Mesodermal cell (in vitro differentiated cells): ENCODE measurements at regions not wholly inside any gene's neighbourhood (a gene's known extent, or its start where the extent isn't known, plus 50 kb on each side); places are given as distances from the start of the nearest gene placed in this dataset.

ENCODE experiments used
- H3K27ac ChIP-seq: 2 replicates; pipeline ENCODE4 v1.7.0; 2013; ENCODE audit warnings: mild to moderate bottlenecking, low read depth, low read length, moderate library complexity; ENCODE audit not compliant: severe bottlenecking
- H3K36me3 ChIP-seq: 2 replicates; pipeline ENCODE4 v1.7.1; 2013; ENCODE audit warnings: mild to moderate bottlenecking, low read length, moderate library complexity; ENCODE audit not compliant: control insufficient read depth, insufficient read depth
- H3K4me1 ChIP-seq: one replicate; pipeline ENCODE4 v1.7.1; 2013; ENCODE audit warnings: mild to moderate bottlenecking, low read length; ENCODE audit not compliant: insufficient read depth, control insufficient read depth, poor library complexity, severe bottlenecking
- H3K4me3 ChIP-seq: 2 replicates; pipeline ENCODE4 v1.7.0; 2013; ENCODE audit warnings: low read length, control low read depth, mild to moderate bottlenecking; ENCODE audit not compliant: insufficient read depth, poor library complexity, severe bottlenecking; ENCODE audit errors: extremely low read depth
- H3K9me3 ChIP-seq: 2 replicates; pipeline ENCODE4 v1.7.1; 2013; ENCODE audit warnings: mild to moderate bottlenecking, low read length, moderate library complexity; ENCODE audit not compliant: control insufficient read depth
- WGBS, 2 experiments: methylation state at CpG; one replicate each; pipeline ENCODE4 v1.1.5; 2013; ENCODE audit warnings: missing lambda C conversion rate in 2 of 2; ENCODE audit not compliant: insufficient coverage in 2 of 2; 5-methylcytosine and 5-hydroxymethylcytosine counted together

DNA sequence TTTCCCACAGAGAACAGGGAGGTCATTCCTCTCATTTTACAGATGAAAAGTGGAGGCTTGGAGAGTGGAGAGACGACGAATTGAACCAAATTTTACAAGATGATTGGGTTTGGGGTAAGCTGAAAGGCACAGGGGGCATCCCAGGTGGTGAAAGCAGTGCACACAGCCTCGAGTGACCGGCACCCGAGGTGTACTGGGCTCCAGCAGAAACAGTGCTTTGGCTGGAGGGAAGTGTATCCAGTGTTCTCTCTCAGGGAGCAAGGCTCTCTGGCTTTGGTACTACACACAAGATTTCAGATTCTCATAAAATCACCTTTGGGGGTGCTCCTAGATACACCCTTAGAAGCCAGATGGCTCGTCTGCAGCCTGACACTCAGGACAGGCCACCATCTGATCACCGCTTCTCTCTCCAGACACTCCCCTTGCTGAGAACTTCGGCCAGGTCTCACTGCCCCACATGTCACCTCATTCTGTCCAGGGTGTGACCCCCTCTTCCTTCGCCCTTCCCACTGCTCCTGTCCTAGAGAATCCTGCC, 339.6 kb downstream of the CYRIA start:
- no peaks in the 10 kb centered on the region for H3K9me3 ChIP-seq
- H3K27ac ChIP-seq: no peak overlapping the region
- no peaks in the 10 kb centered on the region for H3K36me3 ChIP-seq
- H3K4me3 ChIP-seq: no peak overlapping the region
- WGBS, 2 experiments: 86% methylated on average over 8 to 9 of the region's 9 CpGs
- H3K4me1 ChIP-seq: peaks cover 24% of the 10 kb centered on the region

- no peak overlapping the region for H3K4me3 ChIP-seq
- 87 to 91% methylated on average over 11 to 13 of the region's 14 CpGs for WGBS, 2 experiments
- peaks cover 20% of the 10 kb centered on the region for H3K4me1 ChIP-seq
Measured at GRCh38 chr2:16325016-16325975, 340.3 kb downstream of the CYRIA start.

GRCh38 chr2:16324544-16324937, 341.1 kb downstream of the CYRIA start:
- H3K4me1 ChIP-seq: peaks cover 18% of the 10 kb centered on the region
- no peaks in the 10 kb centered on the region for H3K9me3 ChIP-seq
- no peaks in the 10 kb centered on the region for H3K36me3 ChIP-seq
- H3K27ac ChIP-seq: no peak overlapping the region
- H3K4me3 ChIP-seq: no peak overlapping the region

More at GRCh38 chr2:16325016-16325975, 340.3 kb downstream of the CYRIA start:
- no peaks in the 10 kb centered on the region for H3K9me3 ChIP-seq
- H3K36me3 ChIP-seq: no peaks in the 10 kb centered on the region
- no peak overlapping the region for H3K27ac ChIP-seq

- no peak overlapping the region for H3K27ac ChIP-seq
- no peak overlapping the region for H3K4me3 ChIP-seq
- H3K4me1 ChIP-seq: peaks cover 21% of the 10 kb centered on the region
- H3K36me3 ChIP-seq: no peaks in the 10 kb centered on the region
- 88 to 89% methylated on average over 4 to 6 of the region's 9 CpGs for WGBS, 2 experiments
- no peaks in the 10 kb centered on the region for H3K9me3 ChIP-seq
Measured at GRCh38 chr2:16323551-16324543, 341.8 kb downstream of the CYRIA start.

GRCh38 chr2:16323126-16323520, 342.5 kb downstream of the CYRIA start:
- Histone ChIP-seq H3K27ac (no peak overlapping the region), H3K4me1 (peaks cover 28% of the 10 kb centered on the region), H3K9me3 (no peaks in the 10 kb centered on the region), H3K4me3 (no peak overlapping the region), H3K36me3 (no peaks in the 10 kb centered on the region)
- 85% methylated on average over 3 of the region's 4 CpGs; no CpG with 5 or more reads in 1 of the 2 experiments for WGBS, 2 experiments

DNA sequence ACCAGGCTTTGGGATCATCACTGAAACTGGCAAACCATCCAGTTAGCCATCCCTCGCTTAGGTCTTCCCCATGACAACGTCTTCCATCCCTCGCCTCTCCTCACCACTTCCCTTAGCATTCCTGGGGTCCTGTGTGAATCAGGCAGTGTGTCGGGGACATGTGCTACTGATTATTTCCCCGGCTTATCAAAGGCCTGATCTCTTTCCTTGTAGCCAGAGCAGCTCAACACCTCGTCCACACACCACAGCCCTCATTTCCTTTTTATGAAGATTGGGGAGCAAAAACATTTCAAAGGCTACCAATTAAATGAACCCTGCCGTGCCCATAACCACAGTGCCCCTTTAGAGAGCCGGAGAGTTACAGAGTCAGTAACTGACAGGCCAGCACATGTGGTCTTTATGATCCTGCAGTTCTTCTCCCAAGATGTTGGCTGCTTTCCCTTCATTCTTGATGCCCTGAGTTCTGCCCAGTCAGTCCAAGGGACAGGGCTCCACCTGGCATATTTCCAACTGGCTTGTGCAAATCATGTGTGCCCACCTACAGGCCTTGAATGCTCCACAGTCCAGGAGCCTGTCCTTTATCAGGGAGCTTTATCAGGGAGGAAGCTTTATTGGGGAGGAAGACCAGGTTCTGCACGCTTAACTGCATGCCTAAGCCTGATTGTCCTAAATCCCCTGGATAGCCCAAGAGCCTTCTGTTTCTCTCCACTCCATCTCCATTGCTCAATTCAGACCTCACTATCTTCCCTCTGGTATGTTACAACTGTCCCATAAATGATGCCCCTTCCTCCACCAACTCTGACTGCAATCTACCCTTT, 343.1 kb downstream of the CYRIA start:
- no peak overlapping the region for H3K4me3 ChIP-seq
- H3K36me3 ChIP-seq: no peaks in the 10 kb centered on the region
- WGBS, 2 experiments: 85 to 87% methylated on average over 8 of the region's 9 CpGs
- H3K27ac ChIP-seq: no peak overlapping the region
- no peaks in the 10 kb centered on the region for H3K9me3 ChIP-seq
- H3K4me1 ChIP-seq: peaks cover 34% of the 10 kb centered on the region

DNA sequence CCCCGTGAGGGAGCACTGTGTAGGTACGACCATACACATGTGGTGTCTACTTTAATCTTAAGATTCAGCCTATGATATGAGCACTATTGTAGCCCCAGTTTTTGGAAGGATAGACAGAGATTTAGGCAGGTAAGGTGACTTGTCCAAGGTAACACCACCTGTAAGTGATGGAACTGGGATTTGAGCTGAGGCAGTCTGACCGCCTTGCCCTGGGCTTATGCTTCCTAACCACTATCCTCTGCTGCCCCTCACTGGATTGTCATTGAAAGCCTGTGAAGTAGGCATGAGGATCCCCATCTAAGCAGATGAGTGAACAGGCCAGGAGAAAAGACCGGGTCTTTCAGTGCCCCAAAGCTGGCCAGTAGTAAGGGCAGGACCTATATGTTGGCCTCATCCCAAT, 343.8 kb downstream of the CYRIA start:
- H3K36me3 ChIP-seq: no peaks in the 10 kb centered on the region
- 96% methylated on average over 3 to 4 of the region's 4 CpGs for WGBS, 2 experiments
- no peaks in the 10 kb centered on the region for H3K9me3 ChIP-seq
- no peak overlapping the region for H3K4me3 ChIP-seq
- peaks cover 34% of the 10 kb centered on the region for H3K4me1 ChIP-seq
- H3K27ac ChIP-seq: no peak overlapping the region

DNA sequence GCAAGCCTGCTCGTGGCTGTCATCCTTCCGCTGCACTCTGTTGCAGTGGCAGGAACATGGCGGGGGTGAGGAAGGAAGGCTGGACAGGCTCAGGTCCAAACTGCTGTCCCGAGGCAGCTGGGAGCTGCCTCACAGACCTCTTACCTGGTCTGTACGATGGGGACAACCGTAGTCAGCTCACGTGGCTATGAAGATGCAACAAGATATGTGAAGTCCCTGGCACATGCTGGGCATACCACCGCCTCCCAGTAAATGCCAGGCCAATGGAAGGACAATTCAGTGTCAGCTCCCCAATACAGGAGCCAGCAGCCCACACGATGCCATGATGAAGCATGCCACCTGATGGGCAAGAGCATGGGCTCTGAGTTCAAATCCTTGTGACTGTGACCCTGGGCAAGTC, 344.4 kb downstream of the CYRIA start:
- Histone ChIP-seq H3K36me3 (no peaks in the 10 kb centered on the region), H3K27ac (no peak overlapping the region), H3K4me1 (peaks cover 33% of the 10 kb centered on the region), H3K4me3 (no peak overlapping the region), H3K9me3 (no peaks in the 10 kb centered on the region)
- 93 to 94% methylated on average over 9 of the region's 9 CpGs for WGBS, 2 experiments

DNA sequence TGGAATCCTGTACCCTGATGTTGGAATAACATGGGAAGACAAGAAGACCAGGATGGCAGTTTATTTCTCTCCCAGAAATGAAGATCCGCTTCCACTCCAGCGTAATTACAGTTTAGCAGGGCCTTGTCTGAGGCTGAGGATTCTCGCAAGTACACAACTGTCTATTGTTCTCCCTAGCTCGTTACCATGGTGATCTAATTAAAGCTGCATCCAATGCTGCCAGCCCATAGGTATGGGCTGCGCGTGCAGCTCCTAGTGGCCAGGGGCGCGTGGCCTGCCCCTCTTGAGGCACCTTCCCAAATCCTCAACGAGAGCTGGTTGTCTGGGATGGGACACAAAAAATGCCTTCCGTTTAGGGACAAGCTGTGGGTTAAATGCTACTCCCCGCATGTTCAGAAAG, 344.9 kb downstream of the CYRIA start:
- WGBS, 2 experiments: 74 to 87% methylated on average over 7 to 8 of the region's 11 CpGs
- H3K9me3 ChIP-seq: no peaks in the 10 kb centered on the region
- peaks cover 30% of the 10 kb centered on the region for H3K4me1 ChIP-seq
- no peaks in the 10 kb centered on the region for H3K36me3 ChIP-seq
- H3K27ac ChIP-seq: no peak overlapping the region
- no peak overlapping the region for H3K4me3 ChIP-seq
